HL-60 (cell line): ENCODE measurements at regions not wholly inside any gene's neighbourhood (a gene's known extent, or its start where the extent isn't known, plus 50 kb on each side); places are given as distances from the start of the nearest gene placed in this dataset.

Experiments used
- CTCF ChIP-seq: IDR thresholded peaks from one replicate; pipeline ENCODE4 v1.5.1; 2011; ENCODE audit warnings: low read length, control low read depth, inconsistent platforms; ENCODE audit not compliant: insufficient read depth
- GABPA ChIP-seq: IDR thresholded peaks from 2 replicates; pipeline ENCODE4 v1.6.1; 2012; ENCODE audit warnings: low read depth
- POLR2AphosphoS5 ChIP-seq: IDR thresholded peaks from 2 replicates; pipeline ENCODE4 v1.6.1; 2012; ENCODE audit warnings: low read depth
- REST ChIP-seq: IDR thresholded peaks from 2 replicates; pipeline ENCODE4 v1.6.1; 2012; ENCODE audit warnings: low read depth; ENCODE audit not compliant: insufficient replicate concordance

GRCh38 chr13:21970172-21970571 lies 299.3 kb downstream of the FGF9 start:
- TF ChIP-seq CTCF, result no peak
- TF ChIP-seq POLR2AphosphoS5, result no peak
- TF ChIP-seq REST, result no peak
- no peak for TF ChIP-seq GABPA
